NCI-H128 (cell line): ENCODE measurements at regions not wholly inside any gene's neighbourhood (a gene's known extent, or its start where the extent isn't known, plus 50 kb on each side); places are given as distances from the start of the nearest gene placed in this dataset.

Source experiments
- DNase-seq: peaks from one replicate; lab custom pipeline; 2025; ENCODE audit not compliant: unreplicated experiment; lab: John Stamatoyannopoulos, UW

DNA sequence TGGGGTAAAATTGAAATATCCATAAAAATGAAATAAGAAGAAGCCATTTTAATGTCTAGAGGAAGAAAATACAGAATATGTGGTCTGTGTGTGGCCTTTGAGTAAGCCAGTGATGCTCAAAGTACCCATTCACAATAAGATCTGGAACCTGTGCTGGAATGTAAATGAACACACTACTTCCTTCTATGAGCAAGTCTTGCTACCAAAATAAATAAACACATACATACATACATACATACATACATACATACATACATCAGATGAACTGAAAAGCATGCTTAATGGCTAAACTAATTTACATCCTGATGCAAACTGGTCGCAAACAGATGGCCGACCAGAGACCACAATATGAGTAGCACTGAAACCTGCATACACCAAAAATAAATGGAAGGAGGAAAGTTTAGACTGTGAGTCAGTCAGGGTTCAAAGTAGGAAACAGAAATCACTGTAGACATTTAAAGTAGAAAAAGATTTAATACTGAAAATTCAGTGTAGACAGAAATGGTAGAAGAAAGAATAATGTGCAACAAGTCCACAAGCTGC, 317.6 kb downstream of the CAAP1 start:
- no peak for DNase-seq

DNA sequence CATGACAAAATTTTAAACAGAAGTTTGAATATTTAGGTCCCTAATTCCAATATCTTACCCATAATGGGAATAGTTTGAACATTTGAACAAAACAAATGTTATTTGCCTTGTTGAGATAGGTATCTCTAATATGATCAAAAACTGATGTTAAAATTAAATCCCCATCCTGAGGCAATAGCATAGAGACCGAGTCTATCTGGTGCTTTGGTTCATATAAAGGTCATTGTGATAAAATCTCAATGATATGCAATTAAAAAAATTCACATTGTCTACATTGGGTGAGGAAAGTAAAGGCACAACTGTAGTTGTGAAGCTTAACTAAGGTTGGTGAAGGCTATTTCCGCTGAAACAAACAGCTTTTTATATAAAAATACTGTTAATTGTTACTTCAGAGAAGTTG, 318.3 kb downstream of the CAAP1 start:
- no peak for DNase-seq

DNA sequence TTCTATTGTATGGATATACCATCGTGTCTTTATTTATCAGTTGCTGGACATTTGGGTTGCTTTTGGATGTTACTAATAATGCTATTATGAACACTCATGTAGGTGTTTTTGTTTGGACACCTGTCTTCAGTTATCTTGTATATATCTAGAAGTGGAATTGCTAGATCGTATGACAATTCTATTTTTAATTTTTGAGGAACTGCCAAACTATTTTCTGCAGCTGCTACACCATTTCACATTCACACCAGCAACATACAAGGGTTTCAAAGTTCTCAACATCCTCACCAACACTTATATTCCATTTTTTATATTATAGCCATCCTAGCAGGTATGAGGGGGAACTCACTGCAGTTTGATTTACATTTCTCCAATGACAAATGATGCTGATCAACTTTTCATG, 324.6 kb downstream of the CAAP1 start:
- no peak for DNase-seq

DNA sequence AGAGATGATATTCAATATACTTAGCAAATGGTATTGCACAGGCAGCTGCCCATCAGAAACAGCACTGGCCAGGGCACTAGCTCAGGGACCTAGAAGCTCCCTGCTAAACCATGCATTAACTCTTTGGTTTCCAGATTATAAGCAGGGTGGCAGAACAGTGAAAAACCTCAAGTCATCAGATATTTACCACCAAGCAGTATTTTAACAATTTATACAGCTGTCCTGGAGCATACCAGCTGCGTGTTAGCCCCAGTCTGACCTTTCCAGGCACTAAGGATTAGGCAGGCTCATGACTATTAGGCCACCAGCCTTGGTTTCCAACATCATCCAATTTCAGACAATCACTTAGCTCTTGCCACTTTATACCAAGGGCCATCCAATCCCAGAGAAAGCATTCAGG, 326.5 kb downstream of the CAAP1 start:
- no peak for DNase-seq

DNA sequence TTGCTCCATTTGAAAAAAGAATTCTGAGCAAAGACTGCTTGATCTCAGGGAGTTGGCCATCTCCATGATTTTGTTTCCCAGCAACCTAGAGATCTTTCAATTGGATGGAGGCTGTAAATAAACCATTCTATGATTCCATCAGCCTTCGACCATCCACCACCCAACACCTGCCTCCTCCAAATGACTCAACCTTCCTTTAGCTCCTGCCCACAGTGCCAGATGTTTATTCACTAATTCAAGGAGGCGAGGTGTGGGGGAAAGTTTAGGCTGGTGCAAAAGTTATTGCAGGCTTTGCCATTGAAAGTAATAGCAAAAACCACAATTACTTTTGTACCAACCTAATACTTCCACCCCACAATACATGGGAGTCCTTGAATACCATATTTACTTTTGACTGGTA, 327.5 kb downstream of the CAAP1 start:
- no peak for DNase-seq

DNA sequence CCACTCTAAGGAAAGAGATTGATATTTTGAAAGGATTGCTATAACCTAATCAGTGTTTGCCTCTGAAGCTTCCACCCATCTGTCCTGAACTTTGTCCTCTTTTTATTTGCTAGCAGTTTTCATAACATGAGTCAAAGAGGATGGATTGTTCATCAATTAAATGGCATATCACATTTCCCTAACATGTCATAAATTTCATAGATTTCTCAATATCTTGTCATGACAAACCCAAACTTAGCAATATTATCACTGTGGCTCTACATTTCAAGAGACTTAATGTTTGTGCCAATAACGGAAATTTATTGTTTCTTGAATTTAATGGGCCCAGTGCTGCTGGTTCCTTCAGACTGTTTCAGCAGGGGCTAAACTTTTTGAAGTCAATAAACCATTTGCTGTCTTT, 330.3 kb downstream of the CAAP1 start:
- no peak for DNase-seq

DNA sequence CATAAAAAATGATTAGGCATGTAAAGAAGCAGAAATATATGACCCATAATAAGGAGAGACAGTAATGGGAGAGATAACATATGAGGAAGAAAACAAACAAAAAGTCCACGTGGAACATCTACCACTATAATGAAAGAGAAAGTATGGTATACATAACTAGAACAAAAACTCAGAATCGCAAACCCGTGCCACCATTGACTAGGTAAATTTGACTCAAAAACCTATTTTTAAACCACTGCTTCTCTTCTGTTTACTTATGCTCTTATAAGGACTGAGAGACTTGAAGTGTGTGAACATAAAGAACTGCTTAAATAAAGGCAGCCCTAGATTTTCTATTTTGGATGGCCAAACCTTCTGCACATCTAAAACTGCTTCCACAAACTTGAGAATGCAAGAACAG, 330.7 kb downstream of the CAAP1 start:
- DNase-seq: no peak

DNA sequence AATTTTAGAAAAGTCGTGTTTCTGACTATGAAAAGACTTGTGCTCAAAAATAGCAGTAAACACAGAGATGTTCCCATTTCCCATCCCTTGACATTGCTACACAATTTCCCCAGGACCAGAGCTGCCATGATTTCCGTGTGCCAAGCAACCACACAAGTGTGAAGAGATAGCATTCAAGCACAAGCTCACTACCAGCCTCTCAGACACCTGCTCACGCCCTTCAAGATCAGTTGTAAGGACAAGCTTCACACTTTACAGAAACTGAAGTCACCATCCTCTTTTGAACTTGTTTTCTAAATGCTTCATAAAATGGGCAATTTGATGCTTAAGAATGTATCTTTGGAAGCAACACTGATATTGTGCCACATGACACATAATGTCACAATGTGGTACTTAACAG, 333.1 kb downstream of the CAAP1 start:
- DNase-seq: no peak

DNA sequence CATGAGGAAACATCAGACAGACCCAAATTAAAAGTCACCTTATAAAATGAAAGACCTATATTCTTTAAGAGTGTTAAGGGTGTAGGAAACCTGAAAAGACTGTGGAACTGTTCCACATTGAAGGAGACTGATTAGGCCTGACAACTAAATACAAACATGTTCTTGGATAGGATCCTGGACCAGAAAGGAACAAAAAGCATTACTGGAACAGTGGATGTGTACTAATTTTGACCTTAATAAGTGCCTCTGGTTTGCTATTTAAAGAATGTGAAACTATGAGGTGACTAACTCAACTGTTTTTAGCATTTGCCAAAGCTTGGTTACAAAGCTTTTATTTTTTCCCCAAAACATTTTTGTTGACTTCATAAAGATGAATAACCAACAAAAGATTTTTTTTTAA, 340.6 kb downstream of the CAAP1 start:
- DNase-seq: no peak

DNA sequence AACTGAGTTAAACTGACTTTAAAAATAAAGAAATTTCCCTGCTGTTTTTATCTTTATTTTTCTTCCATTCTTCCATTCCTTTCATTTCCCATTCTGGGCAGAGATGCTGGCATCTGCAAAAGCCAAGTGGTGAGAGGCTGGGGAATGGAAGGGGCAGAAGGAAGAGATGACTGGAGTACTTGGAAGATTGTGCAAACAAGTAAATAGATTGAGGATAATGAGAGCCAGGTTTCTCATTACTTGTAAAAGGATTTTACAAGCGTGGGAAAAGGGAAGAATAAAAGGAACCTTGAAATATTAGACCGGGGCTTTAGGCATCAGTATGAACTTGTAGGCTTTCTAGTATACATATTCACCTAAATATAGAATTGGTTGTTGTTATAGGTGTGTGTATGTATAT, 341.2 kb downstream of the CAAP1 start:
- DNase-seq: no peak

DNA sequence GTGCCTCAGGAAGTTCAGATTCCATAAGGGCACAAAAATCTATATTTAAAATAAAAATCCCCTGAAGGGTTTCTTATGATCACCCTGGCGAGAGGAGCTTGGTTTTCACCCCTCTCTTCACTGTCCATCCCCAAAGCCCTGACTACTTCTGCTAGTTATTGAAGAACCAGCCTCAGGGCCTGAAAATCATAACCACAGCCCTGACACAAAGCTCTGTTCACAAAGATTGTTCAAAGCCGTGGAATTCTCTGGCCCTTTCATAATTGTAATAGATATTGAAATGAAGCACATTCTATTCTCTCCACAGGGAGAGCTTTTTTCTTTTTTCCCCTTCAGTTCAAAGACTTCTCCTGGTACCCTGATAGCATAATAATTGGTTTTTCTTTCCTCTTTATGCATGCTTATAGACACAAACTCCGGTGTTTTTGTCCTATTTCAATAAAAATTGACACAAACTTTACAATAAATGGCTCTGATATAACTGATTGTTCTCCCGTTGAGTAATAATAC, 343.8 kb downstream of the CAAP1 start:
- no peak for DNase-seq

DNA sequence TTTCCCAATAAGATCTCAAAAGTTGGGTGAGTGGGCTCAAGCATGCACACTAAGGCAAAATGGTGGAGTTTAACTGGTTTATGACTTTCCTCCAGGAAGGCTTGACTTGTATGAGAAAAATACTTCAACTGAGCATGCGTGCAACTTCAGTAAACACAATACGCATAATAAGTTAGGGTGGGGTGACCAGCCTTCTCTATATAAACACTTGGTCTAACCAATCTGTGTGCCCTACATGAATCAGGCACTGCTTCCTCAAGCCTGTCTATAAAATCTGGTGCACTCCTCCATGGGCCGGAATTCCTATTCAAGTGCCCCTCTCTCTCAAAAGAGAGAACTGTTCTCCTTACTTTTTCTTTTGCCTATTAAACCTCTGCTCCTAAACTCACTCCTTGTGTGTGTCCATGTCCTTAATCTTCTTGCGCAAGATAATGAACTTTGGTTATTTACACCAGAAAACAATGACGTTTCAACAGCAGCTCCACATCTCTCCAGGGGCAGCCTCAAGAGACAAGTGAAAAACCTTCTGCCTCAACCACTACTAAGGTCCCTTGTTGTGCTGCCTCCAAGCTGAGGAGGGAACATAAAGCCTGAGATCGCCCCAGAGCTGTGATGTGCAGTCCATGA, 352.6 kb downstream of the CAAP1 start:
- DNase-seq: no peak

DNA sequence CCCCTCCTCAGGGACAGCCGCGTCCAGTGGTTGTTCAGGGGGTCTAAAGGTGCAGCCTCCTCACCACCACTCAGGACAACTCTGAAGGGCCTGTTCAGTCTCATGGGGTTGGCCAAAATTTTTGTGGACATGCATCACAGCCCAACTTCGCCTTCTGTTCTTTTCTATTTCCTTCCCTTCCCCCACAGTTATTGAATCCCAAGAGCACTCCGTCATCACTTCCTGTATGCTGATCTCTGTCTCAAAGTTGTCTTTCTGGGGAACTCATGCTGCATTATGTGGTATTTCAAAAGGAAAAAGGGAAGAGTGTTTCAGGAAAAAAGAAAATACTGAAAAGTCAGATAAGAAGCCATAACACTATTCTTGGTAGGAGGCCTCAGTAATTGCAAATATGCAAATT, 355.4 kb downstream of the CAAP1 start:
- no peak for DNase-seq

DNA sequence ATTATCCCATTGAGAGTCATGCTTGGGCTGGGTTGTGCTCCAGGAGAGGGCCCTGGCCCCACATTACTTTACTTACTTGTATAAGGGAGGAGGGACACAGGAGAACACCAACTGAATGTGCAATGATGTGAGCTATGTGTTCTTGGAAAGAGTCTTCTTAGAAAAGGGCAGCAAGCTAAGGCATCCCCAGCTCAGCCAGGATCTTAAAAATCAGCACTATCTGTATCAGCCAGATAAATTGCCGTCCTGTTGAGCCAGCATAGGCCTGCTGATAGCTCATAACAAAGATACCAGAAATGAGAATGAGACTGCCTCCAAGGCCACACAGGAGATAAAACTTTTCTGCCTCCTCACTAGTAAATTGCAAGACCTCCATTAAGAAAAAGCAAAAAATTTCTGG, 357.5 kb downstream of the CAAP1 start:
- no peak for DNase-seq

DNA sequence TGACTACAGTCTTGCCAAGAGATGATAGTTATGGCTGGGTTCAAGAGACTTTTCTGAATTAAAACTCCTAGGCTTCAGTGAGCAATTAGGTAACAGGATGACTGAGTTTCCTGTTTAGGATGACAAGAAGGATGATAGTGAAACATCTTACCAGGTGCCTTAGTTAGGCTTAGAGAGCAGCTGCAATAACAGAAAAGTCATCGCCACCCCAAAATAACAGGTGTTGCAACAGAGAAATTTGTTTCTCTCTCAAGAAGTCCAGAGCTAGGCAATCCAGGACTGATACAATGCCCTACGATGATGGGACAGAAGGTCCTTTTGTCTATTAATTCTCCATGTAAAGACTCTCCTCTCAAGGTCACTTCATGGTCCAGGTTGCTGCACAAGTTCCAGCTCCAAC, 361.8 kb downstream of the CAAP1 start:
- DNase-seq: no peak

DNA sequence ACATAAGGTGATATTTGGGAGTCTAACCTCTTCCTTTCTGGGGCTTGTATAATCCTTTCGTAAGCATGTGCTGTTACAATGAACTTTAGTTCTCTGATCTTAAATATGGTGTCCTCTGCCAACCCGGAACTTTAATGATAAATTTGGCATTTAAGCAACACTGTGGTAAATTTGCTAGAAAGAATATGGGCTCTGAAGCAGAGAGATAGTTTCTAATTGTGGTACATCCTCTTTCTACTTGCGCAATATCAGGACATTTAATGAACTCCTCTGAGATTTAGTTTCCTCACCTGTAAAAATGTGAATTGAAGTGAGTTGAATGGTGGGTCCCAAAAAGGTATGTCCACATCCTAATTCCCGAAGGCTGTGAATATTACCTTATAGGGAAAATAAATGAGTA, 364.7 kb downstream of the CAAP1 start:
- no peak for DNase-seq

DNA sequence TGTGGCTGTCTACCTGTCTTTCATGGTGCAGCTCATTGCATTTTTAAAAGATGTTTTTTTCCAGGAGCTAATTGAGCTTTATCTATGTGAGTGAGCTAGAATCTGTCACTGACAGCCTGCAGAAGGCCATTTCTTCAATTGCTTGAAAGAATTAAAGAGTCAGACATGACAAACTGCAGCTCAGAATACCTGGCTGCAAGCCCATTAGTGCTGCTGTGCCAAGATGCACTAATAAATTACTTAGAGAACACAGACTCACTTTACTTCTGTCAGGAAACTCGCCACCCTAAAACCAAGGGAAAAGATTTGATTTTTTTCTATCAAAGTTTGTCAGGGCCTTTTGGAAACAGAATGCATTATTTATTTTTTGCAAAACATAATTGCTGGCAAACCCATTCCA, 368.3 kb downstream of the CAAP1 start:
- no peak for DNase-seq

DNA sequence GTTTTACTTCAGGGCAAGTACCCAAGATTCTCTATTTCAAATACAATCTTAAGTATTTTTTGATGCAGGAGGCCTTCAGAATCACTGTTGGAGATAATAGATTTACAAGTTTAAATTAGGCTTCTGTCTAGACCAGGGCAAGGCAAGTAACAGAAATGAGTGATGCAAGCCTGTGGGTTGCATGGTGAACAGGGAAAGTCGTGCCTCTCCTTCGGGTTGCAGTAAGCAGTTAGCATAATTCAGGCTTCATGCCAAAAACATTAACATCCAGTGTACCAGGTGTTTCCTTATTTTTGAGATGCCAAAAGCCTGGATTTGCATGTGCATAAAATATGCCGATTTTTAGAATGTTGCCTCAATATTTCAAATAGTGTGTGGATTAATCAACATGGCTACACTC, 369.0 kb downstream of the CAAP1 start:
- no peak for DNase-seq

DNA sequence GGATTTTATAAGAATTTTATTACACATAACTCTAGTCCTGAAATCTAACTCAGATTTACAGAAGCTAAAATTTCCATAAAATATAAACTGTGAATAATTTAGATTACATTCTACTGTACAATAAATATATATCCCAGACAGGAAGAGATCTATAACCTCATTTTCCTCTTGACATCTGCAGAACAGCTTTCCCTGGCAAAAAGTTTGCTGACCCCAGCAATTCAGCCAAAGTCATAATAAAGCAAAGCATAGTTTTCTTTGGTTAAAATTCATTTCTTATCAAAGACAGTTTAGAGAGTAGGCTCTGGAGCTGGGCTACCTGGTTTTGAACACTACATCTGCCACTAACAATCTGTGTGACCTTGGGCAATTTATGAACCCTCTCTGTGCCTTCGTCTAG, 372.5 kb downstream of the CAAP1 start:
- DNase-seq: no peak

DNA sequence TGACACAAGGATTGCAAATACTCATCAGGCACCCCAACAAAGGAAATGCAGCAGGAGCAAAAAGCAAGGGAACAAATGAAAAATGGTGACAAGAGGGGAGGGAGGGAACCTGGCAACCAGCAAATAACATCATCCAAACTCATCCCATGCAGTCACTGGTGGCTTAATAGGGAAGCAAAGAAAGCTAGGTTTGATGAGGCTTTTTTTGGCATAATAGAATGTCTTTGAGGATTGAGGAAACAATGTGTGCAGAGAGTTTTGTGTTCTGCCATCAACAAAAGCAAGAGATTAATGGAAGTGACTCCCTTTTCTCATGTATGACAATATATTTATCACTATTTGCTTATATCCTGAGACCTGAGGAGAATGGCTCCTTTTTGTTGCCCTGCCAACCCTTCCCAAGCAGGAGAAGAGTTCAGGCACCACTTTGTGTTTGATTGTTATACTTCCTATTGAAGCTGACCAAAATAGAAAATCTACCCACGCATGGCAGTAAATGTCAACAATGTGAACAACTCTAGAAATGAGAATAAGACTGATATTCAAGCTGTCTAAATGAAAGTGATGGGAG, 375.7 kb downstream of the CAAP1 start:
- DNase-seq: no peak

DNA sequence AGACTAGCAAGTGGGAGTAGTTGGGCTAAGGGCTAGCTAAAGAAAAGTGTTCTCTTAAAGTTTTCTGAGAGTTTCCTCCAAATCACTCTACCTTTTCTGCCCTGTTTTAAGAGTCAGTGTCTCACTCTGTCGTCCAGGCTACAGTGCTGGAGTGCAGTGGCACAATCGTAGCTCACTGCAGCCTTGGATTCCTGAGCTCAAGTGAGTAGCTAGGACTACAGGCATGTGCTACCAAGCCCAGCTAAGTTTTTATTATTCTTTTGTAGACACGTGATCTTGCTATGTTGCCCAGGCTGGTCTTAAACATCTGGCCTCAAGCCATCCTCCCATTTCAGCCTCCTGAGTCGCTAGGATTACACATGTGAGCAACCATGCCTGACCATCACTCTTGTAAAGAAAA, 378.9 kb downstream of the CAAP1 start:
- no peak for DNase-seq

DNA sequence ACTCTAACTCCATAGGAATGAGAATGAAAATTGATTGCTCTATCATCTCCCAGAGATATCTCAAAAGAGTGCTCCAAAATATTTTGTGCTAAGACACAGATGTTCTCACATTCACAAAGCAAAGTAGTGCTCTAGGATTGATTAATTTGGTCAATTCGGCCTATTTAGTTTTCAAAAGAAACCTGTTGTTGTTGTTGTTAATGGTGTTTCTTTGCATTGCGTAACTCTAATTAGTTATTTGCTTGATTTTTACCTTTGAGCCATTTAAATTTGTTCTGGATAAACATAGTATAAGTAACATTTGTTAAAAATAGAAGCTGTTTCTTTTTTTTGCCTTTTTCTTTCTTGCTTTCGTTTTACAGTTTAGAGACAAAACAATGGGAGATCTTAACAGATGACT, 382.5 kb downstream of the CAAP1 start:
- no peak for DNase-seq

DNA sequence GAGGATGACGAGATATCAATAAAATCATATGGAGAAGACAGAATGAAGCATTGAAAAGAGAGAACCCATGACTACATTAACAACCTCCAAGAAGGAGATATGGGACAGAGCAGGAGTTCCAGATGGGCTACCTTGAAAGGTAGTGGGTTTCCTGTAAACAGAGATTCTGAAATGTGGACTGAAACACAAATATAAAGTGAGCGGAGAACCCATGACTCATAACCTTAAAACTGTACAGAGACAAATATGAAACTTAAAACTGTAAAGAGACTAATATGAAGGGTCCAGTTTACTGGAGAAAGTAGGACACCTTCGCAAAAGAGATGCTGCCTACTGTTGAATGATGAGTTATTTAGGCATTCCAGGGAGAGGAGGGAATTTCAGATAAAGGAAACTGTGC, 383.7 kb downstream of the CAAP1 start:
- no peak for DNase-seq
